CD4-positive, alpha-beta memory T cell (primary cell): ENCODE measurements at regions not wholly inside any gene's neighbourhood (a gene's known extent, or its start where the extent isn't known, plus 50 kb on each side); places are given as distances from the start of the nearest gene placed in this dataset.

Source experiments
- CTCF ChIA-PET: fragments of 350-600 bp; sonication (Branson Sonifier 250); formaldehyde crosslinking; loops from one replicate; lab custom pipeline; 2021; ENCODE audit warnings: inconsistent platforms; ENCODE audit not compliant: partially characterized antibody; lab: Charles Lee
- POLR2A ChIA-PET: fragments of 350-600 bp; sonication (Branson Sonifier 250); formaldehyde crosslinking; loops from one replicate; lab custom pipeline; 2021; ENCODE audit not compliant: partially characterized antibody; lab: Charles Lee
- DNase-seq, 5 donors: peaks; one replicate each; pipeline versions ENCODE4 v3.0.0 to v3.0.0-alpha.2; 2020 to 2022; ENCODE audit warnings: mixed read lengths in 1 of 5
- H3K27ac ChIP-seq: one replicate; pipeline ENCODE4 v1.7.0; 2013; ENCODE audit warnings: low read depth, low read length
- H3K27me3 ChIP-seq: 2 replicates; pipeline ENCODE4 v1.7.0; 2013; ENCODE audit warnings: mild to moderate bottlenecking, low read length, moderate library complexity; ENCODE audit not compliant: insufficient read depth
- H3K36me3 ChIP-seq: 2 replicates; pipeline ENCODE4 v1.7.0; 2013; ENCODE audit warnings: mild to moderate bottlenecking, low read length, moderate library complexity; ENCODE audit not compliant: insufficient read depth
- H3K4me1 ChIP-seq: 2 replicates; pipeline ENCODE4 v1.7.0; 2013; ENCODE audit warnings: mild to moderate bottlenecking, low read length, moderate library complexity; ENCODE audit not compliant: insufficient read depth
- H3K4me3 ChIP-seq, 2 donors: one replicate each; pipeline ENCODE4 v1.7.0; 2013; ENCODE audit warnings: low read length in 2 of 2, mild to moderate bottlenecking in 1 of 2
- H3K9me3 ChIP-seq, 2 donors: one replicate each; pipeline ENCODE4 v1.7.0; 2013; ENCODE audit warnings: low read length in 2 of 2, control low read depth in 1 of 2; ENCODE audit not compliant: control insufficient read depth in 1 of 2
- H3K27ac Mint-ChIP-seq, 7 donors: one replicate each; pipeline ENCODE4 v1.8.0; 2020 to 2021; ENCODE audit warnings: mixed read lengths in 7 of 7, mild to moderate bottlenecking in 6 of 7, inconsistent platforms in 3 of 7, moderate library complexity in 3 of 7
- H3K27me3 Mint-ChIP-seq, 2 donors: one replicate each; pipeline ENCODE4 v1.8.0; 2020 to 2021; ENCODE audit warnings: mixed read lengths in 2 of 2
- H3K36me3 Mint-ChIP-seq, 2 donors: one replicate each; pipeline ENCODE4 v1.8.0; 2020 to 2021; ENCODE audit warnings: mixed read lengths in 2 of 2, inconsistent platforms in 1 of 2, mild to moderate bottlenecking in 1 of 2
- H3K4me1 Mint-ChIP-seq, 4 donors: one replicate each; pipeline ENCODE4 v1.8.0; 2020 to 2021; ENCODE audit warnings: mixed read lengths in 4 of 4, mild to moderate bottlenecking in 1 of 4
- H3K4me3 Mint-ChIP-seq, 8 donors: one replicate each; pipeline ENCODE4 v1.8.0; 2020 to 2021; ENCODE audit warnings: mixed read lengths in 8 of 8, mild to moderate bottlenecking in 7 of 8, moderate library complexity in 6 of 8, inconsistent platforms in 3 of 8
- H3K9me3 Mint-ChIP-seq, 8 donors: one replicate each; pipeline ENCODE4 v1.8.0; 2020 to 2021; ENCODE audit warnings: mixed read lengths in 8 of 8, mild to moderate bottlenecking in 5 of 8, inconsistent platforms in 3 of 8, moderate library complexity in 1 of 8
- intact Hi-C: fragments of 100-400 bp; cut with micrococcal nuclease; formaldehyde crosslinking; loops from one replicate; pipeline ENCODE4 v1.15.1; 2023

DNA sequence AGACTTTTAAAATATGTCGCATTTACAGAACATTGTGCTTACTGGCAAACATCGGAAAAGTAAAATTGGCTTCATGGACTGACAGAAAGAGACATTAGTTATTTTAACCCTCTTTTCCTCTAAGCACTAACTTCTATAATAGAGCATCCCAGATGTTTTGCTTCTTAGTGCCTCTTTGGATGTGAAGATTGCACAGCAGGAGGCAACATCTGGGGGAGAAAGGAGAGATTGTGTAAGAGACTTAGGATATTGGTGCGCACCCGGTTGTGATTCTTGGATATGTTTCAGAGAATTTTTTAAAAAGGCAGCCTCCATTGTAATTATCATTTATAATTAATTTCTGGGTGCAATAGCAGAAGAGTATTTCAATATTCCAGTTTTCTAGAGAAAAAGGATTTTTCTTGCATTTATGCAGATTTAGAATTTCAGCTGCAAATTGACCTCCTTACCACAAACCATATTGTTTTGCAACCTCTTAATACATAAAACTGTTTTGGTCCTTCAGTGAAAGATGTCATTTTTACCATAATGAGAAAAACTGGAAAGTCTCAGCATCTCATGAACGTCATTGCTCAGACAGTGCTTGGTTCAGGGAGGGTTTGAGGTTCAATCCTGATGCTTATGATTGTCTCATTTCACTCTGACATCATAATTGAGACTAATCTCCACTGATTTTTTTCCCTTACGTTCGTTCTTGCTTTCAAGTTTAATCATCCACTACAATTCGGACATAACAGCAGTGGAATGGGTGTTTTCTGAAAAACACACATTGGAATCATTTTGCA, 404.3 kb downstream of the ZNF521 start:
- Histone ChIP-seq H3K4me1 (no peaks in the 10 kb centered on the region), H3K9me3 (no peaks in the 10 kb centered on the region), H3K36me3 (no peaks in the 10 kb centered on the region), H3K4me3 (no peak overlapping the region), H3K27me3 (no peaks in the 10 kb centered on the region), H3K27ac (no peak overlapping the region)
- H3K27ac Mint-ChIP-seq, result no peak overlapping the region
- DNase-seq, result no peak
- CTCF ChIA-PET, result no interaction called here
- H3K27me3 Mint-ChIP-seq, result peaks cover 0 to 2% of the 10 kb centered on the region in 2 donors
- H3K4me1 Mint-ChIP-seq, result no peaks in the 10 kb centered on the region
- POLR2A ChIA-PET, result no interaction called here
- H3K9me3 Mint-ChIP-seq, result peaks cover 0 to 6% (median 0%) of the 10 kb centered on the region in 8 donors
- no peak overlapping the region for H3K4me3 Mint-ChIP-seq
- H3K36me3 Mint-ChIP-seq, result no peaks in the 10 kb centered on the region
- intact Hi-C loops, result no loop called here

GRCh38 chr18:24949908-24950307, 402.1 kb downstream of the ZNF521 start:
- Mint-ChIP-seq H3K4me3 (no peak overlapping the region), H3K27me3 (peaks cover 0 to 2% of the 10 kb centered on the region in 2 donors), H3K9me3 (peaks cover 0 to 3% (median 0%) of the 10 kb centered on the region in 8 donors), H3K27ac (no peak overlapping the region), H3K4me1 (no peaks in the 10 kb centered on the region), H3K36me3 (no peaks in the 10 kb centered on the region)
- Histone ChIP-seq H3K36me3 (no peaks in the 10 kb centered on the region), H3K27me3 (no peaks in the 10 kb centered on the region), H3K4me3 (no peak overlapping the region), H3K9me3 (no peaks in the 10 kb centered on the region), H3K4me1 (no peaks in the 10 kb centered on the region), H3K27ac (no peak overlapping the region)
- CTCF ChIA-PET, result no interaction called here
- no peak for DNase-seq
- intact Hi-C loops, result no loop called here
- POLR2A ChIA-PET, result no interaction called here

DNA sequence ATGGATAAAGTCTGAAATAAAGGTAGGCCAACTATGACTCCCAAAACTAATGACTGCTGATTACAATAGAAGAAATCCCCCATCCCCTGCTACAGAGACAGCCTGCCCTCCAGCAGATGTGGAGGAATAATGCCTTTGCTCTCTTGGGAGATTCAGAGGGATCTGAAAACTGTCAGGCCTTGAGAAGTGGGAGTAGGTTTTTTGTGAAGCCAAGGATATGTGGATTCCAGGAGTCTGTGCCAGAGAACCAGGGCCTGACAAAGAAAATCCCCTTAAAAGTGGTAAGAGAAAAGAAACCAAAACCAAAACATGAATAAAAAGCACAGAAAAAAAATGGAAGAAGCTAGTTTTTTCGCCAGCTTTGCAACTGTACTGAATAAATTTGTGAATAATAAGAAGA, 397.6 kb downstream of the ZNF521 start:
- H3K4me3 Mint-ChIP-seq, result no peak overlapping the region

DNA sequence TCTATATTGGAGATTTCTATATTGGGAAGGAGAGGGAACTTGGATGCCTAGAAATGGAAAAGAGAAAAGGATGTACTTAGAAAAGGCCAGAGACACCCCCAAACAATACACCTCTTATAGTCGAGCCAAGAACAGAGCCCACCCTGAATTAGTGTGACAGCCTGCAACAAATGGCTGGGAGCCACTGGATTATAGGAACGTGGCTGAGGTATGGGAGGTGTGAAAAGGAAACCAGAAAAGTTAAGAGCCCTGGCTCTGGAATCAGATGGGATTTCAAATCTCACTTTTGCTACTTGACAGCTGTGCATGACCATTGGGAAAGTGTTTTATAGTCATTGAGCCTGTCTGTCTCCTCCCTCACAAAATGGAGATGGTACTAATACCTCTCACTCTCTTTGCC, 394.0 kb downstream of the ZNF521 start:
- Histone ChIP-seq H3K9me3 (no peaks in the 10 kb centered on the region), H3K4me1 (no peaks in the 10 kb centered on the region), H3K27me3 (no peaks in the 10 kb centered on the region), H3K27ac (no peak overlapping the region), H3K36me3 (no peaks in the 10 kb centered on the region), H3K4me3 (no peak overlapping the region)
- H3K36me3 Mint-ChIP-seq, result no peaks in the 10 kb centered on the region
- H3K27me3 Mint-ChIP-seq, result no peaks in the 10 kb centered on the region
- H3K9me3 Mint-ChIP-seq, result peaks cover 0 to 5% (median 0%) of the 10 kb centered on the region in 8 donors
- POLR2A ChIA-PET, result no interaction called here
- H3K4me3 Mint-ChIP-seq, result no peak overlapping the region
- CTCF ChIA-PET, result no interaction called here
- H3K4me1 Mint-ChIP-seq, result no peaks in the 10 kb centered on the region
- H3K27ac Mint-ChIP-seq, result no peak overlapping the region
- intact Hi-C loops, result no loop called here
- DNase-seq, result no peak

More for the DNA sequence above, 397.6 kb downstream of the ZNF521 start:
- POLR2A ChIA-PET, result no interaction called here
- H3K36me3 Mint-ChIP-seq, result no peaks in the 10 kb centered on the region
- Histone ChIP-seq H3K9me3 (no peaks in the 10 kb centered on the region), H3K27ac (no peak overlapping the region), H3K36me3 (no peaks in the 10 kb centered on the region), H3K27me3 (no peaks in the 10 kb centered on the region), H3K4me1 (no peaks in the 10 kb centered on the region), H3K4me3 (no peak overlapping the region)
- H3K27me3 Mint-ChIP-seq, result no peaks in the 10 kb centered on the region
- peaks cover 0 to 3% (median 0%) of the 10 kb centered on the region in 8 donors for H3K9me3 Mint-ChIP-seq
- H3K27ac Mint-ChIP-seq, result no peak overlapping the region
- CTCF ChIA-PET, result no interaction called here
- DNase-seq, result no peak
- intact Hi-C loops, result no loop called here
- H3K4me1 Mint-ChIP-seq, result no peaks in the 10 kb centered on the region

DNA sequence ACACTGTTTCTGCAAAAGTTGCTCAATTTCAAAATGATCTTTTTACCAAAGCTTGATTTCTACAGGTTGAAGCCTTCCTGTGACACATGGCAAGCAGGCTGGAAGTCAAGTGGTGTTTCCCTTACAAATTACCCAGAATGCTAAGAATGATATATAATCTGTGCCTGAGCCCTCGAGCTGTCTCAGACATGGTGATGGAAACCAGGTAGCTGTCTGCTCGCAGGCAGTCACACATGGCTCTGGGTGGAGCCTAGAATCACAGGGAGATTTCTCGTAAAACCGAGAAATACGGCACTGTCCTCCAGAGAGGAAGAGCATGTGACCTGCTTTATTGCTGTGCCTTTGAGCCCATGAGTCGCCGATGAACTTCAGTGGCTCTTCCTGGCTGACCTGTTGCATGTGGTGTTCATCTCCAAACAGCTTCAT, 392.9 kb downstream of the ZNF521 start:
- ChIA-PET POLR2A (no interaction called here), CTCF (no interaction called here)
- intact Hi-C loops, result no loop called here
- no peaks in the 10 kb centered on the region for H3K27me3 Mint-ChIP-seq
- DNase-seq, result no peak
- no peak overlapping the region for H3K4me3 Mint-ChIP-seq
- H3K4me1 ChIP-seq, result no peaks in the 10 kb centered on the region
- no peaks in the 10 kb centered on the region for H3K9me3 ChIP-seq
- H3K27ac Mint-ChIP-seq, result no peak overlapping the region
- H3K36me3 Mint-ChIP-seq, result no peaks in the 10 kb centered on the region
- no peak overlapping the region for H3K4me3 ChIP-seq
- H3K27ac ChIP-seq, result no peak overlapping the region
- no peaks in the 10 kb centered on the region for H3K27me3 ChIP-seq
- H3K4me1 Mint-ChIP-seq, result no peaks in the 10 kb centered on the region
- H3K36me3 ChIP-seq, result no peaks in the 10 kb centered on the region
- H3K9me3 Mint-ChIP-seq, result peaks cover 0 to 5% (median under 1%) of the 10 kb centered on the region in 8 donors

- no peaks in the 10 kb centered on the region for H3K27me3 Mint-ChIP-seq
- H3K4me1 ChIP-seq, result no peaks in the 10 kb centered on the region
- no peaks in the 10 kb centered on the region for H3K4me1 Mint-ChIP-seq
- ChIA-PET POLR2A (no interaction called here), CTCF (no interaction called here)
- intact Hi-C loops, result no loop called here
- DNase-seq, result no peak
- no peaks in the 10 kb centered on the region for H3K9me3 ChIP-seq
- no peak overlapping the region for H3K4me3 Mint-ChIP-seq
- H3K9me3 Mint-ChIP-seq, result peaks cover 0 to 4% (median 3%) of the 10 kb centered on the region in 8 donors
- H3K27ac Mint-ChIP-seq, result no peak overlapping the region
- H3K27me3 ChIP-seq, result no peaks in the 10 kb centered on the region
- H3K36me3 Mint-ChIP-seq, result no peaks in the 10 kb centered on the region
- H3K36me3 ChIP-seq, result no peaks in the 10 kb centered on the region
- no peak overlapping the region for H3K4me3 ChIP-seq
- H3K27ac ChIP-seq, result no peak overlapping the region
Measured at GRCh38 chr18:24964216-24964615, 387.8 kb downstream of the ZNF521 start.

DNA sequence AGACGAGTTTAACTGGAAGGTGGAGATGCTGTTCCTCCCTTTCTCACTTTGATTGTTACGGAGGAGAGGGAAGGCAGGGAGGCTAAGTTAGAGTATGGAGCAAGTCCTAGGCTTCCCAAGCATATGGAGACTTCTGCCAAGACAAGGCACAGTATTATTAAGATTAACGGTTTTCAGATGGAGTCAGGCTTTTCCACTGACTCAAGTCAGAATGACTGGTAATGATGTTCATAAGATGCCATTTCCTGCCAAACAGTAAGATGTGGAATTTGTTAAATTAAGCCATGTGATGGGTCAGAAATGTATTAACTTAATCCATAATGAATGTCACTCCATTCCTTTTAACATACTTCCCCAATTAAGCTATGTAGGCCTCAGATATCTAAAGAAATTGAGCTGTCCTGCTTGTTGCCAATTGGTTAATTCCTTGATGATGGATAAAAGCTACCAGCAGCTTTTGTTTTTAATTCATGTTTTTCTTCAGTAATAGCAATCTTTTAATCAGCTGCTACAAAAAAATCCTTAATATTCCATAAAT, 383.7 kb downstream of the ZNF521 start:
- H3K27me3 ChIP-seq, result no peaks in the 10 kb centered on the region
- H3K4me3 ChIP-seq, result no peak overlapping the region
- intact Hi-C loops, result no loop called here
- H3K4me3 Mint-ChIP-seq, result no peak overlapping the region
- H3K4me1 ChIP-seq, result no peaks in the 10 kb centered on the region
- H3K9me3 Mint-ChIP-seq, result peaks cover 0 to 14% (median 3%) of the 10 kb centered on the region in 8 donors
- no peaks in the 10 kb centered on the region for H3K9me3 ChIP-seq
- no peaks in the 10 kb centered on the region for H3K36me3 ChIP-seq
- POLR2A ChIA-PET, result no interaction called here
- no peaks in the 10 kb centered on the region for H3K36me3 Mint-ChIP-seq
- no peaks in the 10 kb centered on the region for H3K27me3 Mint-ChIP-seq
- H3K27ac ChIP-seq, result no peak overlapping the region
- CTCF ChIA-PET, result no interaction called here
- H3K27ac Mint-ChIP-seq, result no peak overlapping the region
- no peaks in the 10 kb centered on the region for H3K4me1 Mint-ChIP-seq
- no peak for DNase-seq
